Stimulated activated CD8-positive, alpha-beta memory T cell treated with anti-CD3 and anti-CD28 coated beads, Interleukin-2, amount 100 ng/mL, for 48 hours (primary cell): ENCODE measurements at regions not wholly inside any gene's neighbourhood (a gene's known extent, or its start where the extent isn't known, plus 50 kb on each side); places are given as distances from the start of the nearest gene placed in this dataset.
"Not testable (repeated sequence)": the region's sequence is repeated elsewhere in the genome, so short reads cannot be mapped to it uniquely, and the experiment has no call there.

Experiments used
- DNase-seq, 2 donors: peaks; one replicate each; pipeline ENCODE4 v3.0.0-alpha.2; 2020; ENCODE audit warnings: low read depth in 2 of 2

GRCh38 chrX:66912417-66912816, 273.5 kb upstream of the EDA2R start:
- no peak for DNase-seq

GRCh38 chrX:66902081-66902480, 263.2 kb upstream of the EDA2R start:
- no peak for DNase-seq

- no peak for DNase-seq
Measured at GRCh38 chrX:66900886-66901285, 262.0 kb upstream of the EDA2R start.

- DNase-seq: no peak
Measured at GRCh38 chrX:66892004-66892403, 253.1 kb upstream of the EDA2R start.

GRCh38 chrX:66889418-66889817, 250.5 kb upstream of the EDA2R start:
- no peak for DNase-seq

GRCh38 chrX:66882101-66882500, 243.2 kb upstream of the EDA2R start:
- DNase-seq: no peak

GRCh38 chrX:66876776-66877175, 237.9 kb upstream of the EDA2R start:
- no peak for DNase-seq

GRCh38 chrX:66872771-66873170, 233.9 kb upstream of the EDA2R start:
- no peak for DNase-seq

- DNase-seq: no peak
Measured at GRCh38 chrX:66863721-66864120, 224.8 kb upstream of the EDA2R start.

GRCh38 chrX:66833426-66833825, 194.5 kb upstream of the EDA2R start:
- DNase-seq: no peak

- no peak for DNase-seq
Measured at GRCh38 chrX:66815227-66815626, 176.3 kb upstream of the EDA2R start.

GRCh38 chrX:66794514-66794913, 155.6 kb upstream of the EDA2R start:
- DNase-seq: not testable (repeated sequence)

GRCh38 chrX:66766318-66766717, 127.4 kb upstream of the EDA2R start:
- no peak for DNase-seq

- DNase-seq: no peak
Measured at GRCh38 chrX:66760651-66761050, 121.8 kb upstream of the EDA2R start.

GRCh38 chrX:66756717-66757116, 117.8 kb upstream of the EDA2R start:
- no peak for DNase-seq

GRCh38 chrX:66751136-66751782, 112.4 kb upstream of the EDA2R start:
- DNase-seq: no peak

- DNase-seq: not testable (repeated sequence)
Measured at GRCh38 chrX:66744519-66744918, 105.6 kb upstream of the EDA2R start.

GRCh38 chrX:66731398-66731797, 92.5 kb upstream of the EDA2R start:
- DNase-seq: no peak

GRCh38 chrX:66728818-66729271, 90.0 kb upstream of the EDA2R start:
- DNase-seq: peak; percentile 3 to 5

- DNase-seq: no peak
Measured at GRCh38 chrX:66717926-66718325, 79.0 kb upstream of the EDA2R start.

GRCh38 chrX:66698273-66699204, 59.7 kb upstream of the EDA2R start:
- DNase-seq: no peak

- not testable (repeated sequence) for DNase-seq
Measured at GRCh38 chrX:66692512-66692911, 53.6 kb upstream of the EDA2R start.
